Activated naive CD4-positive, alpha-beta T cell treated with anti-CD3 and anti-CD28 coated beads, Interleukin-2, amount 10 ng/mL, durations not matched to agents 7 days and 5 days (primary cell): ENCODE measurements at regions not wholly inside any gene's neighbourhood (a gene's known extent, or its start where the extent isn't known, plus 50 kb on each side); places are given as distances from the start of the nearest gene placed in this dataset.

Source experiments
- CTCF ChIA-PET: fragments of 350-600 bp; sonication (Branson Sonifier 250); formaldehyde crosslinking; loops from one replicate; lab custom pipeline; 2021; ENCODE audit warnings: antibody characterized with exemption; lab: Charles Lee
- DNase-seq: peaks from one replicate; pipeline ENCODE4 v3.0.0-alpha.2; 2020
- H3K27ac Mint-ChIP-seq: one replicate; pipeline ENCODE4 v1.8.0; 2021; ENCODE audit warnings: mild to moderate bottlenecking, moderate library complexity, mixed read lengths
- H3K27me3 Mint-ChIP-seq: one replicate; pipeline ENCODE4 v1.8.0; 2021; ENCODE audit warnings: mild to moderate bottlenecking, mixed read lengths
- H3K36me3 Mint-ChIP-seq: one replicate; pipeline ENCODE4 v1.8.0; 2021; ENCODE audit warnings: mixed read lengths
- H3K4me1 Mint-ChIP-seq: one replicate; pipeline ENCODE4 v1.8.0; 2021; ENCODE audit warnings: mixed read lengths
- H3K4me3 Mint-ChIP-seq: one replicate; pipeline ENCODE4 v1.8.0; 2021; ENCODE audit warnings: mild to moderate bottlenecking, moderate library complexity, mixed read lengths
- H3K9me3 Mint-ChIP-seq: one replicate; pipeline ENCODE4 v1.8.0; 2021; ENCODE audit warnings: mixed read lengths

GRCh38 chr4:15231265-15232091 lies 196.4 kb upstream of the C1QTNF7 start:
- Mint-ChIP-seq H3K36me3 (no peaks in the 10 kb centered on the region), H3K4me3 (no peak overlapping the region), H3K4me1 (peaks cover 33% of the 10 kb centered on the region), H3K27me3 (no peaks in the 10 kb centered on the region), H3K27ac (no peak overlapping the region), H3K9me3 (no peaks in the 10 kb centered on the region)
- DNase-seq = peak; percentile 83
- CTCF ChIA-PET = interaction anchor here (0.6 to 5.3 kb wide), 18 partner anchors 10 to 482 kb away, joined by 3 to 65 read pairs (median 3); no protein-coding TSS in a partner anchor

DNA sequence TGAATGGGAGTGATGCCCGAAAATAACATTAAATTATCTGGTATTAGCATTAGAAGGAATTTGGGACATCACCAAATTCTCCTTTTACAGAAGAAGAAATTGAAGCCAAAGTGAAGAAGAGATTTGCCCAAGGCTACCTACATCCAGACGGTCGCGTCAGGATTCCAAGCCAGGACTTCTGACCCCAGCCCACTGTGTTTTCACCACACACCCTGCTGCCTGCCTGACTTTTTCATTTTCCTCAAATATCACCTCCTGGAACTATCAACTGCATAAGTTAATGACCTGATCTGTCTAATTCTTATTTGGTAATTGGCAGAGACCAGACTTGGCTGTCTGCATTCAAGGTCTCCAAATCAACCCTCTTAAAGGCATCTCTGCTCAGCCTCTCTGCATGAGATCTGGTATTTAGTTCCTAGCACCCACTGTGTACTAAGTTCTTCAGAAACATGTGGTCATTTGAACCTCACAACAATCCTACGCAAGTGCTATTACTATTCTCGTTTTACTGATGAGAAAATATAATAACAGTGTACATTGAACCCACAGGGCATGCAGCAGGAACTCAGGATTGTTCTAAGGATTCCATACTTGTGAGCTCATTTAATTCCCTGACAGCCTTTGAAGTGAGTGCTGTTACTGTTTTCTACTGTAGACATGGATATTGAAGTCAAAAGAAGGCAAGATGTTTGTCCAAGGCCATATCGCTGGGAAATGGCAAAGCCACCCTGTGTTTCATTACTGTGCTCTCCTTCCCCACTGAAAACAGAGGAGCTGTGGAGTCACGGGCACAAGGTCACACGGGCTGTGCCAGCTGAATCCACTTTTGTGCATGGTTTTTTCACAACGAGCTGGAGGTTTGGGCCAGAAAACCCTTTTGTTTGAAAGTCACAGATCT lies 195.2 kb upstream of the C1QTNF7 start:
- Mint-ChIP-seq H3K9me3 (no peaks in the 10 kb centered on the region), H3K4me3 (no peak overlapping the region), H3K4me1 (peaks cover 33% of the 10 kb centered on the region), H3K36me3 (no peaks in the 10 kb centered on the region), H3K27me3 (no peaks in the 10 kb centered on the region), H3K27ac (peak overlapping the region; percentile 16)
- CTCF ChIA-PET = interaction anchor here (0.9 to 5.3 kb wide), 16 partner anchors 10 to 1578 kb away, joined by 3 to 65 read pairs (median 4); no protein-coding TSS in a partner anchor
- DNase-seq = no peak

GRCh38 chr4:15233264-15233597 lies 194.6 kb upstream of the C1QTNF7 start:
- Mint-ChIP-seq H3K4me1 (peaks cover 33% of the 10 kb centered on the region), H3K27ac (peak overlapping the region; percentile 16), H3K4me3 (peak overlapping the region; percentile 33), H3K27me3 (no peaks in the 10 kb centered on the region), H3K9me3 (no peaks in the 10 kb centered on the region), H3K36me3 (no peaks in the 10 kb centered on the region)
- DNase-seq = peak; percentile 27
- CTCF ChIA-PET = interaction anchor here (0.9 to 5.3 kb wide), 11 partner anchors 9 to 1578 kb away, joined by 3 to 65 read pairs (median 5); no protein-coding TSS in a partner anchor

- peaks cover 35% of the 10 kb centered on the region for H3K4me1 Mint-ChIP-seq
- DNase-seq = peak; percentile 30
- no peaks in the 10 kb centered on the region for H3K36me3 Mint-ChIP-seq
- no peaks in the 10 kb centered on the region for H3K9me3 Mint-ChIP-seq
- CTCF ChIA-PET = interaction anchor here (1.0 to 5.3 kb wide), 9 partner anchors 9 to 1579 kb away, joined by 3 to 65 read pairs (median 6); no protein-coding TSS in a partner anchor
- H3K27ac Mint-ChIP-seq = peak overlapping the region; percentile 16
- peak overlapping the region; percentile 33 for H3K4me3 Mint-ChIP-seq
- H3K27me3 Mint-ChIP-seq = no peaks in the 10 kb centered on the region
Measured at GRCh38 chr4:15233626-15234025, 194.2 kb upstream of the C1QTNF7 start.

DNA sequence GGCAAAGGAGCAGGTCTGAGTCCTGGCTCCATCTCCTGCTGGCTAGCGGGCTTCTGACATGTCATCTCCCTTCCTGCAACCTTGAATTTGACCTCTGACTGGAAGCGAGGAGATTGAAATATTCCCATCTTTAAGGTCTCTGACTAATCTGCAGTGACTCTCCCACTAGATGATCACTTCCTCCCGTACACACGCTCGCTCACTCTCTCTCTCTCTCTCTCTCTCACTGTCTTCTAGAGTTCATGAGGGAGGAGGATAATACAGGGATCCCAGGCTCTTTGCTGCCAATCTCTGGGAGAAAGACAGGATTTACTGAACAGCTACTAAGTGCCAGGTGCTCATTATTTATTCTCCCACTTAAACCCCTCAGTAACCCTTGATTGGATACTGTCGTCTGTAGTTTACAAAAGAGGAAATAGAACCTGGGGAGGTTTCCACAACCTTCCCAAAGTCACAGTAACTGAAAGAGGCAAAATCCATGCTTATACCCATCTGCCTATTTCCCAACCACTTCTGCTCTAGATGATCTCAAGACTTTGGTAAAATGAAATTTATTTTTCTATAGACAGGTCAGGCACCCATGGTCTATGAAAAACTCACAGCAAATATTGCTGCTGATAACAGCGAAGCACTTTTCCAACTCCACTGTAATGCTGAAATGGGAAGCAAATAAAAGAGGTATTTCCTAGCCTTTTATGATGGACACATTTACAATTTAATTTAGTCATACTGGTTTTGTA lies 193.5 kb upstream of the C1QTNF7 start:
- Mint-ChIP-seq H3K4me1 (peaks cover 35% of the 10 kb centered on the region), H3K9me3 (no peaks in the 10 kb centered on the region), H3K27ac (peak overlapping the region; percentile 16), H3K4me3 (peak overlapping the region; percentile 11), H3K27me3 (no peaks in the 10 kb centered on the region), H3K36me3 (no peaks in the 10 kb centered on the region)
- CTCF ChIA-PET = interaction anchor here (1.6 to 5.7 kb wide), 4 partner anchors 164 to 722 kb away, joined by 5 to 60 read pairs (median 19); no protein-coding TSS in a partner anchor
- DNase-seq = no peak

DNA sequence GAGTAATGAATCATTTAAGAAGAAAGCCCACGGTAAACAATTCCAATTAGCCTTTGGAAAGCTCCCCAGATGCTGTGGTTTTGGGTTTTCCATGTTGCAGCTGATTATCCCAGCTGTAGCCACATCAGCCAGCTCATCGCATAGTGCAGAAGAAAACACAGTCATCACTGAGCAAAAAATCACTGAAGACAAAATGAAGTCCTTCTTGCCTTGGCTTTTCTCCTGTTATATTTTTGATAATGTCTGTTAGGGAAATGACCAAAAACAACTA lies 193.0 kb upstream of the C1QTNF7 start:
- no peaks in the 10 kb centered on the region for H3K27me3 Mint-ChIP-seq
- no peaks in the 10 kb centered on the region for H3K36me3 Mint-ChIP-seq
- H3K9me3 Mint-ChIP-seq = no peaks in the 10 kb centered on the region
- CTCF ChIA-PET = interaction anchor here (1.7 to 5.7 kb wide), 4 partner anchors 164 to 721 kb away, joined by 4 to 60 read pairs (median 19); no protein-coding TSS in a partner anchor
- no peak for DNase-seq
- H3K4me3 Mint-ChIP-seq = no peak overlapping the region
- no peak overlapping the region for H3K27ac Mint-ChIP-seq
- peaks cover 35% of the 10 kb centered on the region for H3K4me1 Mint-ChIP-seq

- Mint-ChIP-seq H3K4me3 (no peak overlapping the region), H3K4me1 (peaks cover 35% of the 10 kb centered on the region), H3K27ac (no peak overlapping the region), H3K36me3 (no peaks in the 10 kb centered on the region), H3K27me3 (peaks cover 1% of the 10 kb centered on the region), H3K9me3 (no peaks in the 10 kb centered on the region)
- no peak for DNase-seq
- CTCF ChIA-PET = interaction anchor here (1.7 to 5.7 kb wide), 4 partner anchors 163 to 721 kb away, joined by 4 to 60 read pairs (median 19); no protein-coding TSS in a partner anchor
Measured at GRCh38 chr4:15235135-15235534, 192.7 kb upstream of the C1QTNF7 start.

DNA sequence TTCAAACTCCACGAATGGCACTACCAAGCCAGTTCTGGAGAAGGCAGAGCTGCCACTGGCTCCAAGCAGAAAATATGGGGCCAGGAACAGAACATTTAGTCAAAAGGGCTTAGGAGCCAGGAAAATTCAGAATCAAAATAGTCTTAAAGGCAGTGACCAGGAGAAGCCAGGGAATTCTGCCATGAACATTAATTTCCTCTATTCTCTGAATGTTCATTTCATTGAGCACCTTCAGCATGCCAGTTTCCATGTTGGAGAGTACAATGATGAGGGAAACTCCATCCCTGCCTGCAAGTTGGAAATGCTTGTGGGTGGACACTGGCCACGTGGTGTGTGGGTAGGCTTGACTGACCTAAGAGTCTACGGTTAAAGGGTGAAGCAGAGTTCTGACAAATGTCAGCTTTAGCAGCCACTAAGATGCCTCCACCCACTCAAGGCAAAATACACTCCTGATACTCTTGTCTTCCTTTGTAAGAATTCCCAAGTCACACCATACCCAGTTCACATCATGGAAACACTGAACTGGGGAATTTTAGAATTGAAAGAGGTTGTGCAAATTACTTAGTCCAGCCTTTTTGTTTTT lies 190.1 kb upstream of the C1QTNF7 start:
- CTCF ChIA-PET = interaction anchor here (0.7 to 5.7 kb wide), 9 partner anchors 15 to 414 kb away, joined by 3 to 60 read pairs (median 5); no protein-coding TSS in a partner anchor
- peaks cover 3% of the 10 kb centered on the region for H3K27me3 Mint-ChIP-seq
- H3K9me3 Mint-ChIP-seq = no peaks in the 10 kb centered on the region
- H3K4me1 Mint-ChIP-seq = peaks cover 25% of the 10 kb centered on the region
- no peak overlapping the region for H3K27ac Mint-ChIP-seq
- DNase-seq = no peak
- H3K4me3 Mint-ChIP-seq = no peak overlapping the region
- H3K36me3 Mint-ChIP-seq = no peaks in the 10 kb centered on the region

DNA sequence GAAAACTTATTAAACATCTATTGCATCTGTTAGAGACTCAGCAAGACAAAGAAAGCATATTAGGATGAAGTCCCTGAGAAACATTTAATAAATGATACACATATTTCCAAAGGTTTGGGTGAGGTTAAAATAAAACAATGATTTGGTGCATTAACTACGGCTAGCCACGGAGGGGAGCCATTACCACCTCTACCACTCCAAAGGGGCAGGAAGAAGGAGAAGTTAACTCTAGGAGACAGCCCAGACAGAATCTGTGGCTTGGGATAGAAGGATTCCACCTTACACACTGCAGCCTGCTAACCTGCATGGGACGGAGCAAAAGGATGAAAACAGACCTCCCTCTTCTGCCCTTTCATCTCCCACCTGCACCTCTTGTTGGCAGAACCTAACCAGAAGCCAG lies 189.1 kb upstream of the C1QTNF7 start:
- peaks cover 15% of the 10 kb centered on the region for H3K4me1 Mint-ChIP-seq
- no peak overlapping the region for H3K27ac Mint-ChIP-seq
- peak; percentile 57 for DNase-seq

GRCh38 chr4:15239866-15240265 lies 188.0 kb upstream of the C1QTNF7 start:
- peaks cover 3% of the 10 kb centered on the region for H3K27me3 Mint-ChIP-seq
- H3K4me3 Mint-ChIP-seq = no peak overlapping the region
- H3K9me3 Mint-ChIP-seq = no peaks in the 10 kb centered on the region
- H3K36me3 Mint-ChIP-seq = no peaks in the 10 kb centered on the region
- H3K4me1 Mint-ChIP-seq = peaks cover 3% of the 10 kb centered on the region
- CTCF ChIA-PET = interaction anchor here (5.7 kb wide), 1 partner anchor 159 kb away, joined by 60 read pairs; no protein-coding TSS in a partner anchor
- no peak for DNase-seq
- H3K27ac Mint-ChIP-seq = no peak overlapping the region

More for the DNA sequence above, 189.1 kb upstream of the C1QTNF7 start:
- no peaks in the 10 kb centered on the region for H3K9me3 Mint-ChIP-seq
- CTCF ChIA-PET = interaction anchor here (0.6 to 5.7 kb wide), 7 partner anchors 125 to 239 kb away, joined by 3 to 60 read pairs (median 5); no protein-coding TSS in a partner anchor
- no peaks in the 10 kb centered on the region for H3K36me3 Mint-ChIP-seq
- peaks cover 3% of the 10 kb centered on the region for H3K27me3 Mint-ChIP-seq
- H3K4me3 Mint-ChIP-seq = no peak overlapping the region

DNA sequence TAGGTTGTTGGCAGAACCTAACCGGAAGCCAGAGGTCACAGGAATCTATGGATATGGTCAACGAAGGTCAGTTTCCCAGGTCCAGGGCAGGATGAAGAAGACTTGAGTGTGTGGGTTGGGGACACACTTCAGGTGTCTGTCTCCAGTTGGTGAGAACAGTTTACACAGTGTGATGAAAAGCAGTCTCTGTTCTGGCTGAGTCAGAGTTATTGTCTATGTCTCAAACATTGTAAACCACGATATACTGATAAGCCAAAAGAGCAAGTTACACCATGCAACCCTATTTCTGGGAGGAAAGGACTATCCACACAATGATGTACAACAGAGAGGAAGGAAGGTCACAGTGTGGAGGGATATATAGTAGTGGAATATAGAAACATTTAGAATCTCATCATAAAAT lies 187.1 kb upstream of the C1QTNF7 start:
- peaks cover 2% of the 10 kb centered on the region for H3K4me1 Mint-ChIP-seq
- H3K4me3 Mint-ChIP-seq = no peak overlapping the region
- H3K27ac Mint-ChIP-seq = no peak overlapping the region
- no peaks in the 10 kb centered on the region for H3K36me3 Mint-ChIP-seq
- peaks cover 3% of the 10 kb centered on the region for H3K27me3 Mint-ChIP-seq
- CTCF ChIA-PET = interaction anchor here (1.5 to 2.2 kb wide), 2 partner anchors 13 to 155 kb away, joined by 3 to 8 read pairs; no protein-coding TSS in a partner anchor
- DNase-seq = no peak
- H3K9me3 Mint-ChIP-seq = no peaks in the 10 kb centered on the region

- Mint-ChIP-seq H3K9me3 (no peaks in the 10 kb centered on the region), H3K4me1 (peaks cover 2% of the 10 kb centered on the region), H3K27me3 (peaks cover 3% of the 10 kb centered on the region), H3K27ac (no peak overlapping the region), H3K4me3 (no peak overlapping the region), H3K36me3 (no peaks in the 10 kb centered on the region)
- no peak for DNase-seq
- CTCF ChIA-PET = interaction anchor here (0.8 to 2.2 kb wide), 6 partner anchors 9 to 216 kb away, joined by 3 to 9 read pairs (median 4); no protein-coding TSS in a partner anchor
Measured at GRCh38 chr4:15242021-15242420, 185.8 kb upstream of the C1QTNF7 start.

DNA sequence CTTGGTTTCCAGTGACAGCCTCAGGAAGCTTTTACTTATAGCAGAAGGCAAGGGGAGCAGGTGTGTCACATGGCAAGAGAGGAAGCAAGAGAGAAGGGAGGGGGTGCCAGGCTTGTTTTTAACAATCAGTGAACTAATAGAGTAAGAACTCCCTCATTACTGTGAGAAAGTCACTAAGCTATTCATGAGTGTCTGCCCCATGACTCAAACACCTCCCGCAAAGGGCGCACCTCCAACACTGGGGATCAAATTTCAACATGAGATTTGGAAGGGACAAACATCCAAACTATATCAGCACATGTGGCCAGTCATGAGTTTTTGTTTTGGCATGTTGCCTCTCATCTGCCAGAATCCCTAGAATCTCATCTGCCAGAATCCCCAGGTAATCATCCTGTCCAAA lies 183.5 kb upstream of the C1QTNF7 start:
- no peak overlapping the region for H3K27ac Mint-ChIP-seq
- H3K9me3 Mint-ChIP-seq = no peaks in the 10 kb centered on the region
- CTCF ChIA-PET = interaction anchor here (1.0 to 1.2 kb wide), 2 partner anchors 9 to 213 kb away, joined by 3 to 5 read pairs; no protein-coding TSS in a partner anchor
- H3K27me3 Mint-ChIP-seq = peaks cover 3% of the 10 kb centered on the region
- no peak for DNase-seq
- H3K4me1 Mint-ChIP-seq = no peaks in the 10 kb centered on the region
- no peaks in the 10 kb centered on the region for H3K36me3 Mint-ChIP-seq
- no peak overlapping the region for H3K4me3 Mint-ChIP-seq
